Calu3 (cell line): ENCODE measurements at regions not wholly inside any gene's neighbourhood (a gene's known extent, or its start where the extent isn't known, plus 50 kb on each side); places are given as distances from the start of the nearest gene placed in this dataset.

Source experiments
- BruUV-seq: library from RNA; stranded (reverse); fragments of 400-500 nt; replicated peaks from 2 replicates; lab custom pipeline; 2021; lab: Mats Ljungman, UMichigan
- CTCF ChIA-PET: fragments of 300-600 bp; sonication (Branson Sonifier 250); formaldehyde crosslinking; loops from one replicate; lab custom pipeline; 2022; ENCODE audit warnings: antibody characterized with exemption; lab: Charles Lee
- DNase-seq: peaks from one replicate; pipeline ENCODE4 v3.0.0; 2022
- H3K27ac Mint-ChIP-seq: one replicate; pipeline ENCODE4 v1.8.0; 2022; ENCODE audit warnings: mixed read lengths; ENCODE audit not compliant: unreplicated experiment
- H3K27me3 Mint-ChIP-seq: one replicate; pipeline ENCODE4 v1.8.0; 2022; ENCODE audit warnings: mixed read lengths; ENCODE audit not compliant: unreplicated experiment
- H3K36me3 Mint-ChIP-seq: one replicate; pipeline ENCODE4 v1.8.0; 2022; ENCODE audit warnings: mild to moderate bottlenecking, moderate library complexity, mixed read lengths; ENCODE audit not compliant: insufficient read depth, unreplicated experiment
- H3K4me1 Mint-ChIP-seq: one replicate; pipeline ENCODE4 v1.8.0; 2022; ENCODE audit warnings: mild to moderate bottlenecking, low read depth, mixed read lengths; ENCODE audit not compliant: unreplicated experiment
- H3K4me3 Mint-ChIP-seq: one replicate; pipeline ENCODE4 v1.8.0; 2022; ENCODE audit warnings: mild to moderate bottlenecking, low read depth, moderate library complexity, mixed read lengths; ENCODE audit not compliant: unreplicated experiment
- H3K9me3 Mint-ChIP-seq: one replicate; pipeline ENCODE4 v1.8.0; 2022; ENCODE audit warnings: low read depth, mixed read lengths; ENCODE audit not compliant: unreplicated experiment
- CTCF ChIP-seq: fragments of 200-600 bp; IDR thresholded peaks from one replicate; pipeline ENCODE4 v1.8.0; 2022; ENCODE audit warnings: antibody characterized with exemption; ENCODE audit not compliant: unreplicated experiment
- intact Hi-C: fragments of 100-400 bp; cut with micrococcal nuclease; formaldehyde crosslinking; loops from one replicate; pipeline ENCODE4 v1.10.0; 2022; ENCODE audit not compliant: unreplicated experiment

GRCh38 chr4:43999669-44000068, 448.9 kb downstream of the KCTD8 start:
- no peak overlapping the region for H3K4me3 Mint-ChIP-seq
- TF ChIP-seq CTCF = no peak
- no peak for DNase-seq
- H3K4me1 Mint-ChIP-seq = no peaks in the 10 kb centered on the region
- BruUV-seq = no TSS peak
- no peak overlapping the region for H3K27ac Mint-ChIP-seq
- no peaks in the 10 kb centered on the region for H3K27me3 Mint-ChIP-seq
- H3K9me3 Mint-ChIP-seq = no peaks in the 10 kb centered on the region
- intact Hi-C loops = no loop called here
- CTCF ChIA-PET = no interaction called here
- H3K36me3 Mint-ChIP-seq = no peaks in the 10 kb centered on the region

DNA sequence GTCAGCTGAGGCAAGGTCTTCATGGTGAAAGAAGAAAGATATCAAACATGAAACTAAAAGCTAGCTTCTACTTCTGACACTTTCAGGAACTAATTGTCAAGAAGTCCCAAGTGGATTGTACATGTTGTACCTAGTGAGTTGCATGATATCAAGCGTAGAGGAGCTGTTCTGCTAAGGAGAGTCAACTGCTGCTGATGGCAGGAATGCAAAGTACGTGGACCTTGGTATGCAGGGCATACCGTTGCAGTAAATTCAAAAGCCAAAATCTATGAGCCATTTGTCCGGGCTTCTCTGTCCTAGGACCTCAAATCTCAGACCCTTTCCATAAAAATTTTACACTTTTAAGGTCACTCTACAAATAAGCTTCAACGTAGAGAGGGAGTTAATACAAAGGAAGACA, 446.2 kb downstream of the KCTD8 start:
- intact Hi-C loops = no loop called here
- no peaks in the 10 kb centered on the region for H3K27me3 Mint-ChIP-seq
- no peak for DNase-seq
- H3K4me1 Mint-ChIP-seq = no peaks in the 10 kb centered on the region
- CTCF ChIA-PET = no interaction called here
- no peak for TF ChIP-seq CTCF
- no peak overlapping the region for H3K4me3 Mint-ChIP-seq
- no TSS peak for BruUV-seq
- H3K27ac Mint-ChIP-seq = no peak overlapping the region
- H3K36me3 Mint-ChIP-seq = no peaks in the 10 kb centered on the region
- H3K9me3 Mint-ChIP-seq = no peaks in the 10 kb centered on the region

- BruUV-seq = no TSS peak
- CTCF ChIA-PET = no interaction called here
- no peak overlapping the region for H3K4me3 Mint-ChIP-seq
- H3K27me3 Mint-ChIP-seq = no peaks in the 10 kb centered on the region
- intact Hi-C loops = no loop called here
- no peaks in the 10 kb centered on the region for H3K36me3 Mint-ChIP-seq
- H3K9me3 Mint-ChIP-seq = peaks cover 6% of the 10 kb centered on the region
- H3K27ac Mint-ChIP-seq = no peak overlapping the region
- no peaks in the 10 kb centered on the region for H3K4me1 Mint-ChIP-seq
- no peak for DNase-seq
- TF ChIP-seq CTCF = no peak
Measured at GRCh38 chr4:44016570-44017421, 431.8 kb downstream of the KCTD8 start.

DNA sequence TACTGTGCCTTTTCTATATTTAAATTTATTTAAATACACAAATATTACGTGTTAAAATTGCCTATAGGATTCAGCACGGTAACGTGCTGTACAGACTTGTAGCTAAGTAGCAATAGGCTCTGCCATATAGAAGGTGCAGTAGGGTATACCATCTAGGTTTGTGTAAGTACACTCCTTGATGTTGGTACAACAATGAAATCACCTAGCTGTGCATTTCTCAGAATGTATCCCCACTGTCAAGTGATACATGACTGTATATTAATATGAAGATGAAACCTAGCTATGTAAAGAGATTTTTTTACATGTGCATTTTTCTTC, 431.2 kb downstream of the KCTD8 start:
- no TSS peak for BruUV-seq
- DNase-seq = no peak
- Mint-ChIP-seq H3K27me3 (no peaks in the 10 kb centered on the region), H3K27ac (no peak overlapping the region), H3K36me3 (no peaks in the 10 kb centered on the region), H3K4me1 (no peaks in the 10 kb centered on the region), H3K9me3 (peaks cover 6% of the 10 kb centered on the region), H3K4me3 (no peak overlapping the region)
- intact Hi-C loops = no loop called here
- CTCF ChIA-PET = no interaction called here
- TF ChIP-seq CTCF = no peak
